ENCODE measurements at regions not wholly inside any gene's neighbourhood (a gene's known extent, or its start where the extent isn't known, plus 50 kb on each side); places are given as distances from the start of the nearest gene placed in this dataset.

GRCh38 chr3:153848702-153849101 is 272.5 kb upstream of the ARHGEF26 start:
- TF ChIP-seq POLR2A (IDR thresholded peaks at IDR 0.05; ENCODE audit: low read length) = no peak
- no peak for TF ChIP-seq GATA1 (IDR thresholded peaks at IDR 0.05; ENCODE audit: low read depth, low read length)
